GM23338 (cell line): ENCODE measurements at regions not wholly inside any gene's neighbourhood (a gene's known extent, or its start where the extent isn't known, plus 50 kb on each side); places are given as distances from the start of the nearest gene placed in this dataset.

Source experiments
- ATAC-seq: fragments of 200-7000 bp; cut with Tn5 transposase; 3 replicates; pipeline ENCODE4 v1.9.1; 2020
- DNase-seq: peaks from one replicate; pipeline ENCODE4 v3.0.0-alpha.2; 2015; ENCODE audit warnings: low spot score
- H2AFZ ChIP-seq: fragments of 200-600 bp; sonication (generic); 2 replicates; pipeline ENCODE4 v1.8.0; 2016; ENCODE audit warnings: antibody characterized with exemption, mild to moderate bottlenecking, moderate library complexity
- H3F3A ChIP-seq: fragments of 200-600 bp; sonication (generic); replicated peaks from 2 replicates; pipeline ENCODE4 v1.8.0; 2017; ENCODE audit warnings: antibody characterized with exemption, mixed run types, low read depth
- H3K27ac ChIP-seq: fragments of 200-600 bp; sonication (generic); 2 replicates; pipeline ENCODE4 v1.6.1; 2016; ENCODE audit warnings: low read depth
- H3K27me3 ChIP-seq: fragments of 200-600 bp; sonication (generic); 2 replicates; pipeline ENCODE4 v1.8.0; 2016; ENCODE audit warnings: mild to moderate bottlenecking, mixed run types, moderate library complexity; ENCODE audit not compliant: insufficient read depth
- H3K36me3 ChIP-seq: fragments of 200-600 bp; sonication (generic); 2 replicates; pipeline ENCODE4 v1.8.0; 2016; ENCODE audit warnings: mild to moderate bottlenecking; ENCODE audit not compliant: insufficient read depth
- H3K4me1 ChIP-seq: fragments of 200-600 bp; sonication (generic); 2 replicates; pipeline ENCODE4 v1.8.0; 2016; ENCODE audit warnings: mild to moderate bottlenecking, moderate library complexity; ENCODE audit not compliant: insufficient read depth
- H3K4me2 ChIP-seq: fragments of 200-600 bp; sonication (generic); 2 replicates; pipeline ENCODE4 v1.7.1; 2017; ENCODE audit warnings: mixed run types
- H3K4me3 ChIP-seq: fragments of 200-600 bp; sonication (generic); 2 replicates; pipeline ENCODE4 v1.6.1; 2016; ENCODE audit warnings: mixed run types
- H3K79me2 ChIP-seq: fragments of 200-600 bp; sonication (generic); replicated peaks from 2 replicates; pipeline ENCODE4 v1.8.0; 2017; ENCODE audit warnings: mild to moderate bottlenecking; ENCODE audit not compliant: insufficient read depth
- H3K9me2 ChIP-seq: fragments of 200-600 bp; sonication (generic); 2 replicates; pipeline ENCODE4 v1.8.0; 2017; ENCODE audit not compliant: insufficient read depth
- H4K20me1 ChIP-seq: fragments of 200-600 bp; sonication (generic); replicated peaks from 2 replicates; pipeline ENCODE4 v1.8.0; 2017; ENCODE audit warnings: mild to moderate bottlenecking; ENCODE audit not compliant: insufficient read depth
- H3K27ac Mint-ChIP-seq: 2 replicates; pipeline ENCODE4 v1.8.0; 2020; ENCODE audit warnings: inconsistent platforms, mild to moderate bottlenecking, moderate library complexity, mixed read lengths
- H3K27me3 Mint-ChIP-seq: 3 replicates; pipeline ENCODE4 v1.8.0; 2022; ENCODE audit warnings: low read depth, mild to moderate bottlenecking, moderate library complexity, mixed read lengths, inconsistent platforms; ENCODE audit not compliant: insufficient read depth, poor library complexity
- H3K36me3 Mint-ChIP-seq: 3 replicates; pipeline ENCODE4 v1.8.0; 2021; ENCODE audit warnings: low read depth, mild to moderate bottlenecking, inconsistent platforms, moderate library complexity, mixed read lengths
- H3K4me1 Mint-ChIP-seq: 3 replicates; pipeline ENCODE4 v1.8.0; 2020; ENCODE audit warnings: mild to moderate bottlenecking, inconsistent platforms, mixed read lengths
- H3K4me3 Mint-ChIP-seq: 3 replicates; pipeline ENCODE4 v1.8.0; 2021; ENCODE audit warnings: moderate library complexity, mild to moderate bottlenecking, inconsistent platforms, mixed read lengths
- H3K9me3 Mint-ChIP-seq: 3 replicates; pipeline ENCODE4 v1.8.0; 2020; ENCODE audit warnings: moderate library complexity, mild to moderate bottlenecking, inconsistent platforms, mixed read lengths
- CREB1 ChIP-seq: fragments of 250-450 bp; sonication (Bioruptor Pico); IDR thresholded peaks from 2 replicates; pipeline ENCODE4 v1.5.0; 2020; ENCODE audit warnings: low read depth, mild to moderate bottlenecking, moderate library complexity
- CTCF ChIP-seq, 2 experiments: fragments of 200-600 bp in 1 of 2; sonication (generic) in 1 of 2; conservative IDR thresholded peaks; 2 replicates each; pipeline versions ENCODE4 v1.5.1 to v1.6.1; 2016 to 2017; ENCODE audit warnings: antibody characterized with exemption in 2 of 2, low read depth in 2 of 2, mild to moderate bottlenecking in 2 of 2, moderate library complexity in 1 of 2
- ETS1 ChIP-seq: IDR thresholded peaks from 2 replicates; pipeline ENCODE4 v1.6.1; 2016; ENCODE audit warnings: antibody characterized with exemption
- EZH2 ChIP-seq: fragments of 200-600 bp; sonication (generic); IDR thresholded peaks from one replicate; pipeline ENCODE4 v1.8.0; 2017; ENCODE audit warnings: antibody characterized with exemption, mild to moderate bottlenecking, low read depth; ENCODE audit not compliant: unreplicated experiment
- EZH2phosphoT487 ChIP-seq: fragments of 200-600 bp; sonication (generic); IDR thresholded peaks from one replicate; pipeline ENCODE4 v1.8.1; 2018; ENCODE audit warnings: antibody characterized with exemption; ENCODE audit not compliant: unreplicated experiment
- JUNB ChIP-seq: IDR thresholded peaks from one replicate; pipeline ENCODE4 v1.6.1; 2016; ENCODE audit warnings: antibody characterized with exemption; ENCODE audit not compliant: unreplicated experiment
- NANOG ChIP-seq: IDR thresholded peaks from 2 replicates; pipeline ENCODE4 v1.6.1; 2016; ENCODE audit warnings: antibody characterized with exemption, borderline replicate concordance
- POLR2AphosphoS5 ChIP-seq: IDR thresholded peaks from 2 replicates; pipeline ENCODE4 v1.6.1; 2016; ENCODE audit warnings: antibody characterized with exemption, low read depth
- REST ChIP-seq: IDR thresholded peaks from one replicate; pipeline ENCODE4 v1.6.1; 2018; ENCODE audit warnings: antibody characterized with exemption; ENCODE audit not compliant: unreplicated experiment
- STAT1 ChIP-seq: IDR thresholded peaks from one replicate; pipeline ENCODE4 v1.6.1; 2016; ENCODE audit warnings: antibody characterized with exemption; ENCODE audit not compliant: unreplicated experiment
- ZNF114 ChIP-seq: fragments of 250-450 bp; sonication (Bioruptor Pico); IDR thresholded peaks from 2 replicates; pipeline ENCODE4 v1.5.0; 2020; ENCODE audit warnings: mild to moderate bottlenecking, moderate library complexity
- ZNF331 ChIP-seq: fragments of 250-450 bp; sonication (Bioruptor Pico); IDR thresholded peaks from 2 replicates; pipeline ENCODE4 v1.5.0; 2020; ENCODE audit warnings: low read depth, mild to moderate bottlenecking, moderate library complexity
- ZNF462 ChIP-seq: fragments of 250-450 bp; sonication (Bioruptor Pico); IDR thresholded peaks from 2 replicates; pipeline ENCODE4 v1.5.0; 2020; ENCODE audit warnings: mild to moderate bottlenecking, moderate library complexity

GRCh38 chr5:123756318-123756665, 244.3 kb downstream of the CSNK1G3 start:
- Histone ChIP-seq H3K4me1 (peaks cover 14% of the 10 kb centered on the region), H3K36me3 (peaks cover 7% of the 10 kb centered on the region; the same call in 1 of the 2 replicates), H3K79me2 (no peaks in the 10 kb centered on the region), H3K4me3 (no peak overlapping the region), H4K20me1 (no peaks in the 10 kb centered on the region), H3K9me2 (no peaks in the 10 kb centered on the region), H3K4me2 (no peak overlapping the region), H2AFZ (no peak overlapping the region; the same call in 1 of the 2 replicates), H3F3A (no peaks in the 10 kb centered on the region), H3K27me3 (no peaks in the 10 kb centered on the region), H3K27ac (no peak overlapping the region)
- H3K4me1 Mint-ChIP-seq, result peaks cover 19% of the 10 kb centered on the region
- TF ChIP-seq CTCF (conservative IDR thresholded peaks at IDR 0.05; ENCODE audit: low read depth in 2 of 2) (no peak), ZNF462 (CRISPR knock-in tag) (no peak), CREB1 (CRISPR knock-in tag) (no peak), NANOG (no peak), REST (no peak), EZH2phosphoT487 (no peak), ZNF114 (no peak), ZNF331 (CRISPR knock-in tag) (no peak), JUNB (no peak), EZH2 (no peak), ETS1 (no peak), STAT1 (no peak), POLR2AphosphoS5 (no peak)
- no peaks in the 10 kb centered on the region for H3K27me3 Mint-ChIP-seq
- DNase-seq, result no peak
- no peak overlapping the region for H3K4me3 Mint-ChIP-seq
- no peak overlapping the region for H3K27ac Mint-ChIP-seq
- H3K36me3 Mint-ChIP-seq, result peaks cover 8% of the 10 kb centered on the region
- ATAC-seq, result no peak
- H3K9me3 Mint-ChIP-seq, result no peaks in the 10 kb centered on the region; the same call in 2 of the 3 replicates
